Type B pancreatic cell (in vitro differentiated cells): ENCODE measurements at regions not wholly inside any gene's neighbourhood (a gene's known extent, or its start where the extent isn't known, plus 50 kb on each side); places are given as distances from the start of the nearest gene placed in this dataset.

Experiments
- DNase-seq: peaks from one replicate; pipeline ENCODE4 v3.0.0; 2021; ENCODE audit warnings: mixed read lengths; ENCODE audit not compliant: unreplicated experiment; ENCODE audit errors: extremely low spot score
- H3K27ac Mint-ChIP-seq: 2 replicates; pipeline ENCODE4 v1.8.0; 2021; ENCODE audit warnings: mild to moderate bottlenecking, mixed read lengths
- H3K27me3 Mint-ChIP-seq: 2 replicates; pipeline ENCODE4 v1.8.0; 2021; ENCODE audit warnings: mixed read lengths
- H3K36me3 Mint-ChIP-seq: 2 replicates; pipeline ENCODE4 v1.8.0; 2021; ENCODE audit warnings: mixed read lengths
- H3K4me1 Mint-ChIP-seq: one replicate; pipeline ENCODE4 v1.8.0; 2021; ENCODE audit warnings: mixed read lengths; ENCODE audit not compliant: unreplicated experiment
- H3K4me3 Mint-ChIP-seq: 2 replicates; pipeline ENCODE4 v1.8.0; 2021; ENCODE audit warnings: mild to moderate bottlenecking, mixed read lengths
- H3K9me3 Mint-ChIP-seq: 2 replicates; pipeline ENCODE4 v1.8.0; 2021; ENCODE audit warnings: mixed read lengths
- CTCF ChIP-seq: fragments of 200-600 bp; sonication (generic); conservative IDR thresholded peaks from 2 replicates; pipeline ENCODE4 v1.5.0; 2021; ENCODE audit warnings: antibody characterized with exemption, mild to moderate bottlenecking

DNA sequence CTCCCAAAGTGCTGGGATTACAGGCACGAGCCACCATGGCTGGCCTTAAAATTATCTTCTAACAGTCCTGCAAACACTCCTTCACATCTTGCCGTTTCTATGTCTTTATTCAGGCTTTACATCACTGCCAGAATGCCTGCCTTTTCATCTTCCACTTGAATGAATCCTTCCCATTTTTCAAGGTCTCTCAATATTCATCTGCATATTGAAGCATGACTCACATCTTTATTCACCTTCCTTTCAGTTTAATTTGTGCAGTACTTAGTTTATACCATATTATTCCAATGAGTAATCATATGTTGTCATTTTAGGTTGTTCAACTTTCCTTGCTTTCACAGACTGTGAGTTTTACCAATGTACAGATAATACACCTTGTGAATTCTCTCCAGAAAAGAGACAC, 510.1 kb upstream of the PIK3C3 start:
- no peak for TF ChIP-seq CTCF
- no peaks in the 10 kb centered on the region for H3K4me1 Mint-ChIP-seq
- no peak for DNase-seq
- H3K4me3 Mint-ChIP-seq = no peak overlapping the region
- H3K36me3 Mint-ChIP-seq = no peaks in the 10 kb centered on the region
- peaks cover 3% of the 10 kb centered on the region for H3K27me3 Mint-ChIP-seq
- no peak overlapping the region for H3K27ac Mint-ChIP-seq
- peaks cover 5% of the 10 kb centered on the region for H3K9me3 Mint-ChIP-seq

DNA sequence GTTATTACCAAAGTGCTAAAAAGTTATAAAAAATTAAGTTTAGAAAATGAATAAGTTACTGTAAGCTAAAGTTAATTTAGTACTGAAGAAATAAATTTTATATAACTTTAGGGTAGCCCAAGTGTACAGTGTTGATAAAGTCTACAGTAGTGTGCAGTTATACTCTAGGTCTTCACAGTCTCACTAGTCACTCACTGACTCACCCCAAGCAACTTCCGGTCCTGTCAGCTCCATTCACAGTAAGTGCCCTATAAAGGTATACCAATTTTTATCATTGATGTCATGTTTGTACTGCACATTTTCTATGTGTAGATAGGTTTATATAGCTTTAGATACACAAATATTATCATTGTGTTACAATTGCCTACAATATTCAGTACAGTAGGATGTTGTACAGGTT, 518.3 kb upstream of the PIK3C3 start:
- H3K4me1 Mint-ChIP-seq = no peaks in the 10 kb centered on the region
- no peak for TF ChIP-seq CTCF
- no peak overlapping the region for H3K27ac Mint-ChIP-seq
- H3K9me3 Mint-ChIP-seq = peaks cover 10% of the 10 kb centered on the region
- no peaks in the 10 kb centered on the region for H3K36me3 Mint-ChIP-seq
- DNase-seq = no peak
- H3K27me3 Mint-ChIP-seq = peaks cover 3% of the 10 kb centered on the region
- no peak overlapping the region for H3K4me3 Mint-ChIP-seq

GRCh38 chr18:41418598-41418997, 536.4 kb upstream of the PIK3C3 start:
- Mint-ChIP-seq H3K36me3 (no peaks in the 10 kb centered on the region), H3K27me3 (no peaks in the 10 kb centered on the region), H3K9me3 (peaks cover 5% of the 10 kb centered on the region), H3K27ac (no peak overlapping the region), H3K4me1 (no peaks in the 10 kb centered on the region), H3K4me3 (no peak overlapping the region)
- no peak for DNase-seq
- no peak for TF ChIP-seq CTCF

DNA sequence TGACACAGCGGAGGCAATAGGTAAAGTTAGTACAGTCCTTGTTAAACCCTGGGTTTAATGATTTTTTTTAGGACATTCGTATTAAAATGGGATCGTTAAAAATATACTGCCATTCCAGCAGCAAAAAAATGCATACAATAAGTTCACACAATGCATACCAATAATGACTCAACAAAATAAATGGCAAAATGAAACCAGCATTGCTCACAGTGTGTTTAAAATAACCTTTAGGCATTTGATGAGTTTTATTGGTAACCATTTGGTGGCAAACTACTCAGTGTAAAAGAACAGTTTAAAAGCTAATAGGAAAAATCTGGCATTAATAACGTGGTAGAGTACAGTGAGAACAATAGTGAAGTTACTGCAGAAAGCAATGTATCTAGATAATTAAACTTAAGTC, 539.0 kb upstream of the PIK3C3 start:
- no peak overlapping the region for H3K27ac Mint-ChIP-seq
- H3K9me3 Mint-ChIP-seq = peaks cover 5% of the 10 kb centered on the region
- no peaks in the 10 kb centered on the region for H3K36me3 Mint-ChIP-seq
- TF ChIP-seq CTCF = no peak
- no peak overlapping the region for H3K4me3 Mint-ChIP-seq
- no peaks in the 10 kb centered on the region for H3K4me1 Mint-ChIP-seq
- no peaks in the 10 kb centered on the region for H3K27me3 Mint-ChIP-seq
- no peak for DNase-seq

DNA sequence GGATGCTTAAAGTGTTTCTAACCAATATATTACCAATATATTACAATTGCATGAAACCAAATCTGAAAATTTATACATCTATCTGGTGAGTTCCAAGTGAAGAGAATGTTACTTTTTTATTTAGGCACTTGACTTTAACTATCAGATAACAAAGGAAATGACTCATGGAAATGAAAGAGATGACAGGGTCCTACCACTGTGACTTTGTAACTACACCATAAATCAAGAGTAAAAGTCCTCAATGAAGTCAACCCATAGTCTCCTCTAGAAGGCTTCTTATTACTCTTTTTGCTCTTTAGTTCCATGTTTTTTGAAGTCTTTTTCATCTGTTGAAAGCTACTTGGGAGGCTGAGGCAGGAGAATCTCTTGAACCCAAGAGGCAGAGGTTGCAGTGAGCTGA, 545.0 kb upstream of the PIK3C3 start:
- TF ChIP-seq CTCF = no peak
- Mint-ChIP-seq H3K27me3 (no peaks in the 10 kb centered on the region), H3K27ac (no peak overlapping the region), H3K4me1 (no peaks in the 10 kb centered on the region), H3K4me3 (no peak overlapping the region), H3K36me3 (no peaks in the 10 kb centered on the region), H3K9me3 (peaks cover 5% of the 10 kb centered on the region)
- no peak for DNase-seq

DNA sequence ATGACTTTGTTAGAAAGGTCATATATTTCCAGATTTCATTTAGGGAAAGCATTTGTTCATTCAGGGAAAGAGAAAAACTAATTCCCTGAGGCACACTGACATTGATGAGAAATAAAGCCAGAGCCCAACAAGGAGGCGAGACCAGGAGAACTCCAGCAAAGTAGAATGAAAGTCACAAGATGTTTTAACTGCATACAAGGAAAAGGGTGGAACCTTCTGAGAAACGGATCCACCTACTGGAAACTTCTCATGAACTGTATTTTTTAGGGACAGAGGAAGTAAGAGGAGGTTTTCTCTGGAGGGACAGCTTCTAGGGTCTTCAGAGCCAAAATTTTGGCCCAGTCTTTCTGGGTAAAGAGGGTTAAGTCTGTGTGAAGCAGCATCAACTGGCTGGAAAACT, 548.2 kb upstream of the PIK3C3 start:
- H3K9me3 Mint-ChIP-seq = no peaks in the 10 kb centered on the region
- H3K4me1 Mint-ChIP-seq = no peaks in the 10 kb centered on the region
- no peak overlapping the region for H3K4me3 Mint-ChIP-seq
- no peaks in the 10 kb centered on the region for H3K36me3 Mint-ChIP-seq
- no peak overlapping the region for H3K27ac Mint-ChIP-seq
- H3K27me3 Mint-ChIP-seq = no peaks in the 10 kb centered on the region
- TF ChIP-seq CTCF = no peak
- DNase-seq = no peak
